ENCODE measurements at regions not wholly inside any gene's neighbourhood (a gene's known extent, or its start where the extent isn't known, plus 50 kb on each side); places are given as distances from the start of the nearest gene placed in this dataset.
A peak's percentile ranks its signal among the peaks of the same experiment; 100 is the strongest.

- no peak for DNase-seq
These were observed 511.3 kb downstream of the TLR4 start for GRCh38 chr9:118215549-118215948.

- DNase-seq: peak; percentile 4 to 25
These were observed 518.2 kb downstream of the TLR4 start for GRCh38 chr9:118222375-118222774.

GRCh38 chr9:118223111-118223510 is 518.9 kb downstream of the TLR4 start:
- DNase-seq: no peak

- no peak for DNase-seq
These were observed 526.1 kb downstream of the TLR4 start for GRCh38 chr9:118230329-118230728.

GRCh38 chr9:118236625-118237024 is 532.4 kb downstream of the TLR4 start:
- DNase-seq: no peak

- DNase-seq: no peak
These were observed 533.9 kb downstream of the TLR4 start for GRCh38 chr9:118238139-118238538.

GRCh38 chr9:118252027-118252426 is 547.8 kb downstream of the TLR4 start:
- DNase-seq: no peak

- DNase-seq: no peak
These were observed 558.0 kb downstream of the TLR4 start for GRCh38 chr9:118262191-118262590.

- DNase-seq: no peak
These were observed 559.7 kb downstream of the TLR4 start for GRCh38 chr9:118263949-118264348.

GRCh38 chr9:118268046-118268445 is 563.8 kb downstream of the TLR4 start:
- DNase-seq: no peak

GRCh38 chr9:118269623-118270022 is 565.4 kb downstream of the TLR4 start:
- no peak for DNase-seq

- no peak for DNase-seq
These were observed 567.1 kb downstream of the TLR4 start for GRCh38 chr9:118271331-118271730.

GRCh38 chr9:118271936-118272335 is 567.7 kb downstream of the TLR4 start:
- no peak for DNase-seq

- no peak for DNase-seq
These were observed 568.8 kb downstream of the TLR4 start for GRCh38 chr9:118273048-118273447.

- no peak for DNase-seq
These were observed 572.6 kb downstream of the TLR4 start for GRCh38 chr9:118276784-118277183.

- no peak for DNase-seq
These were observed 577.6 kb downstream of the TLR4 start for GRCh38 chr9:118281772-118282171.

- no peak for DNase-seq
These were observed 579.3 kb downstream of the TLR4 start for GRCh38 chr9:118283488-118283887.

- DNase-seq: no peak
These were observed 585.9 kb downstream of the TLR4 start for GRCh38 chr9:118290116-118290515.

- no peak for DNase-seq
These were observed 591.2 kb downstream of the TLR4 start for GRCh38 chr9:118295413-118295812.

GRCh38 chr9:118302721-118303120 is 598.5 kb downstream of the TLR4 start:
- DNase-seq: no peak

GRCh38 chr9:118303216-118303615 is 599.0 kb downstream of the TLR4 start:
- DNase-seq: no peak

GRCh38 chr9:118305331-118305730 is 601.1 kb downstream of the TLR4 start:
- DNase-seq: no peak

GRCh38 chr9:118306801-118307200 is 602.6 kb downstream of the TLR4 start:
- no peak for DNase-seq

GRCh38 chr9:118313965-118314364 is 609.8 kb downstream of the TLR4 start:
- no peak for DNase-seq

GRCh38 chr9:118316831-118317343 is 612.7 kb downstream of the TLR4 start:
- DNase-seq: no peak
